Parathyroid adenoma (tissue), 2 donors: ENCODE measurements at regions not wholly inside any gene's neighbourhood (a gene's known extent, or its start where the extent isn't known, plus 50 kb on each side); places are given as distances from the start of the nearest gene placed in this dataset.

Experiments used
- H2AFZ ChIP-seq: fragments of 300-600 bp; sonication (generic); one replicate; pipeline ENCODE4 v1.7.0; 2017; ENCODE audit warnings: antibody characterized with exemption, mild to moderate bottlenecking
- H3K27ac ChIP-seq: fragments of 300-600 bp; sonication (generic); one replicate; pipeline ENCODE4 v1.7.0; 2017
- H3K27me3 ChIP-seq: fragments of 300-600 bp; sonication (generic); one replicate; pipeline ENCODE4 v1.7.0; 2017; ENCODE audit warnings: low read length; ENCODE audit not compliant: control insufficient read depth, insufficient read depth
- H3K36me3 ChIP-seq: fragments of 300-600 bp; sonication (generic); one replicate; pipeline ENCODE4 v1.7.0; 2017; ENCODE audit warnings: low read length; ENCODE audit not compliant: control insufficient read depth, insufficient read depth
- H3K4me1 ChIP-seq: fragments of 300-600 bp; sonication (generic); one replicate; pipeline ENCODE4 v1.7.0; 2017; ENCODE audit warnings: control low read depth
- H3K4me2 ChIP-seq: fragments of 300-600 bp; sonication (generic); one replicate; pipeline ENCODE4 v1.7.0; 2017; ENCODE audit warnings: low read length
- H3K4me3 ChIP-seq: fragments of 300-600 bp; sonication (generic); one replicate; pipeline ENCODE4 v1.7.0; 2017; ENCODE audit warnings: low read depth, low read length
- H3K79me2 ChIP-seq: fragments of 300-600 bp; sonication (generic); one replicate; pipeline ENCODE4 v1.7.0; 2017; ENCODE audit warnings: control low read depth
- H3K9ac ChIP-seq: fragments of 300-600 bp; sonication (generic); one replicate; pipeline ENCODE4 v1.7.0; 2017; ENCODE audit warnings: mild to moderate bottlenecking
- H3K9me3 ChIP-seq: fragments of 300-600 bp; sonication (generic); one replicate; pipeline ENCODE4 v1.7.0; 2017; ENCODE audit warnings: low read length; ENCODE audit not compliant: control insufficient read depth
- TF ChIP-seq, protein P1 (sequence below): fragments of 300-600 bp; sonication (generic); IDR thresholded peaks from one replicate; pipeline ENCODE4 v1.7.0; 2017; ENCODE audit warnings: antibody characterized with exemption, mild to moderate bottlenecking
- donor health status: primary hyperparathyroidism.

DNA sequence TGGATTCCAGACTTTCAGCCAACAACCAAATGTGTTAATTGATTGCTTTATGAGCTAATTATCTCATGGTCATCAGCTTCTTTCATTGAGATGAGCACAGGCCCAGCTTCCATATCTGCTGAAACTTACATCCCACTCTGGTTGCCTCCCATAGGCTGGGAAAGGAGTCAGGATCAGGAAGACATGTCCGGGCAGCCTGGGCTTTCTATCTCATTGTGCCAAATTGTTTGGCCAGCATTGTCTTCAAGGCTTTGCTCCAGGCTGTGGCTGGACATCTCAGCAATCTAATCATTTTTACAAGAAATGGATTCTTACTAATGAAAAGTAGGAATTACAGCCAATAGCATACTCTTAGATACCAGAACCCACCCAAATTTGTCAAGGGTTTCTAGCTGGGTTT lies 295.2 kb downstream of the CXCL12 start:
- H3K4me3 ChIP-seq, result no peak overlapping the region
- no peaks in the 10 kb centered on the region for H3K79me2 ChIP-seq
- no peaks in the 10 kb centered on the region for H3K27me3 ChIP-seq
- TF ChIP-seq, protein P1, sequence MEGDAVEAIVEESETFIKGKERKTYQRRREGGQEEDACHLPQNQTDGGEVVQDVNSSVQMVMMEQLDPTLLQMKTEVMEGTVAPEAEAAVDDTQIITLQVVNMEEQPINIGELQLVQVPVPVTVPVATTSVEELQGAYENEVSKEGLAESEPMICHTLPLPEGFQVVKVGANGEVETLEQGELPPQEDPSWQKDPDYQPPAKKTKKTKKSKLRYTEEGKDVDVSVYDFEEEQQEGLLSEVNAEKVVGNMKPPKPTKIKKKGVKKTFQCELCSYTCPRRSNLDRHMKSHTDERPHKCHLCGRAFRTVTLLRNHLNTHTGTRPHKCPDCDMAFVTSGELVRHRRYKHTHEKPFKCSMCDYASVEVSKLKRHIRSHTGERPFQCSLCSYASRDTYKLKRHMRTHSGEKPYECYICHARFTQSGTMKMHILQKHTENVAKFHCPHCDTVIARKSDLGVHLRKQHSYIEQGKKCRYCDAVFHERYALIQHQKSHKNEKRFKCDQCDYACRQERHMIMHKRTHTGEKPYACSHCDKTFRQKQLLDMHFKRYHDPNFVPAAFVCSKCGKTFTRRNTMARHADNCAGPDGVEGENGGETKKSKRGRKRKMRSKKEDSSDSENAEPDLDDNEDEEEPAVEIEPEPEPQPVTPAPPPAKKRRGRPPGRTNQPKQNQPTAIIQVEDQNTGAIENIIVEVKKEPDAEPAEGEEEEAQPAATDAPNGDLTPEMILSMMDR, result no peak
- H3K4me2 ChIP-seq, result no peak overlapping the region
- no peaks in the 10 kb centered on the region for H3K4me1 ChIP-seq
- no peaks in the 10 kb centered on the region for H3K9me3 ChIP-seq
- H2AFZ ChIP-seq, result no peak overlapping the region
- H3K36me3 ChIP-seq, result no peaks in the 10 kb centered on the region
- no peak overlapping the region for H3K9ac ChIP-seq
- H3K27ac ChIP-seq, result no peak overlapping the region

DNA sequence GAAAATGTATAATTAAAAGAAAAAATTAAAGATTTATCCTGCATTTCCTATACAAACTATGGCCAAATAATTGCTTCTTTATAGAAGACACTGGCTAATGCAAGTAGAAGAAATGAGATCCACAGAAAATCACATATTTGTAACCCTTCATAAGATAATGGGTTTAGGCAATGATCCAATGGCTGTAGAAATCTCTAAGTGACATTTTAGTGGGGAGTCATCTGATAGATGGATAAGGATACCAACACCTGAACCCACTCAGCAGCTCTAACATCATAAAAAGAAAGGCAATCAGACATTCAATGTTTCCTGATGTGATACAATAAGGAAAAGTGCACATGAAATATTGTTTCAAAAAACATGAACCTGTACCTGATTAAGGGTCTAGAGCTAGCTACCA lies 297.5 kb downstream of the CXCL12 start:
- Histone ChIP-seq H3K9me3 (no peaks in the 10 kb centered on the region), H3K4me2 (no peak overlapping the region), H3K4me3 (no peak overlapping the region), H3K79me2 (no peaks in the 10 kb centered on the region), H2AFZ (no peak overlapping the region), H3K27me3 (no peaks in the 10 kb centered on the region), H3K9ac (no peak overlapping the region), H3K27ac (no peak overlapping the region), H3K4me1 (no peaks in the 10 kb centered on the region), H3K36me3 (no peaks in the 10 kb centered on the region)
- TF ChIP-seq, protein P1, result no peak

DNA sequence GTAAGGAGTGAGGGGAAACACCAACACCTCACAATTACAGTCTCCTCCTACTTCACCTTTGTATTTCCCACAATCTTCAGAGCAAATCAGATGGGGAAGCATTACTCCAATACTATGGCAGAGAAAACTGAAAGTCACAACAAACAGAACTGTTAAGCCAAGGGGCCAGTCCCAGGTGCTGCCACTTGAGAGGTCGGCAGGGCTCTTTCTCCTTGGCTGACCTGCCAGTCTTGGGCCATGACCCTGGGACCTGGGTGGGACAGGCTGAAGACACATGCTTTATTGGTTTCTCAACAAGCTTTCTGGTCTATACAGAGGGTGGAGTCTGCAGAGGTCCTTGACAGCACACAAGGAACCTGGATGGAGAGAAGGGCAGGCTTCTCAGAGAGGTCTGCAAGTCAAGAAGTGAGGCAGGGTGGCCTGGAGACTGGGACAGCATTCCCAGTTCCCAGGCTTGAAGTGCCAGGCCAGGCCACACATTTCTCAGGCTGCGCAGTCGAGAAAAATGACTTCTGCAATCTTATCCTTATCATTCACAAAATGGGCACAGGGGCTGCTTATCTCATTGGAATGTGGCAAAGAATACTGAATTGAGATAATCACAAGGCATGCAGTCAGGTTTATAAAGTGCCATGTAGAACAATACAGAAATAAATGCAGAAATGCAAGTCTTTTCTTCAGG lies 301.0 kb downstream of the CXCL12 start:
- TF ChIP-seq, protein P1, result no peak
- no peaks in the 10 kb centered on the region for H3K79me2 ChIP-seq
- H3K27ac ChIP-seq, result no peak overlapping the region
- H3K9me3 ChIP-seq, result no peaks in the 10 kb centered on the region
- no peak overlapping the region for H3K4me2 ChIP-seq
- H3K4me1 ChIP-seq, result no peaks in the 10 kb centered on the region
- H3K9ac ChIP-seq, result no peak overlapping the region
- H3K4me3 ChIP-seq, result no peak overlapping the region
- H3K27me3 ChIP-seq, result no peaks in the 10 kb centered on the region
- no peaks in the 10 kb centered on the region for H3K36me3 ChIP-seq
- H2AFZ ChIP-seq, result peak overlapping the region; percentile 72

DNA sequence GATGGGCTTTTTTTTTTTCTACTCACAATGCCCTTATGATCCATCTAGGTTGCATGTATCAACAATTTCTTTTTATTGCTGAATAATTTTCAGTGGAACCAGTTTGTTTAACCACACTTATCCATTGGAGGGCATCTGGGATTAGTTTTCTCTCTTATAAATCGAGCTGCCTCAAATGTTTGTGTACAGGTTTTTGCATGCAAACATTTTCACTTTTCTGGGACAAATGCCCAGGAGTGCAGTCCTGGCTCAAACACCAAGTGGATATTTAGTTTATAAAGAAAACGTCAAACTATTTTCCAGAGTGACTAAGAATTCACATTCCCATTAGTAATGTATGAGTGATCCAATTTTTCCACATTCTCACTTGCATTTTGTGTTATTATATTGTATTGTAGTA lies 313.4 kb downstream of the CXCL12 start:
- Histone ChIP-seq H3K4me1 (no peaks in the 10 kb centered on the region), H3K9ac (no peak overlapping the region), H3K36me3 (no peaks in the 10 kb centered on the region), H3K4me3 (no peak overlapping the region), H3K27me3 (no peaks in the 10 kb centered on the region), H2AFZ (no peak overlapping the region), H3K27ac (no peak overlapping the region), H3K79me2 (no peaks in the 10 kb centered on the region), H3K9me3 (peaks cover 4% of the 10 kb centered on the region), H3K4me2 (no peak overlapping the region)
- TF ChIP-seq, protein P1, result peak; percentile 36

DNA sequence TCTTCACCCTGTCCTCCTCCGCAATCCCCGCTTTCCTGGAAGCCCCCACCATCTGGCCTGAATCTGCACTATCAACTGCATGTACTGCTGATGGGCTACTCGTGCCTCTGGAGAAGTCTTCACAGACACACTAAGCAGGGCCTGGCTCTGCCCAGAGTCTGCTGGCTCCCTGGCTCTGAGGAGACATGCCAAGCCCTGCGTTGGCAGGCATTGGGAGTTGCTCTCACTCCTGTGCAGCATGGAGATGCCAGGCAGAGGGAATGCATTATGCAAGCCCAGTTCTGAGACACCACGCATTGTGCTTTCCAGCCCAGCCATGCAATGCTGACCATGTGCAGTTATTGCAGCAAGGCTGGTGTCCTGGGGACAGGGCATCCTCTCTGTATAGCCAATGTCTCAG lies 314.6 kb downstream of the CXCL12 start:
- peaks cover 4% of the 10 kb centered on the region for H3K9me3 ChIP-seq
- H2AFZ ChIP-seq, result no peak overlapping the region
- no peak overlapping the region for H3K27ac ChIP-seq
- no peaks in the 10 kb centered on the region for H3K36me3 ChIP-seq
- H3K9ac ChIP-seq, result no peak overlapping the region
- no peaks in the 10 kb centered on the region for H3K4me1 ChIP-seq
- H3K79me2 ChIP-seq, result no peaks in the 10 kb centered on the region
- H3K4me3 ChIP-seq, result no peak overlapping the region
- no peaks in the 10 kb centered on the region for H3K27me3 ChIP-seq
- no peak overlapping the region for H3K4me2 ChIP-seq
- TF ChIP-seq, protein P1, result no peak
